Activated CD4-positive, alpha-beta memory T cell treated with anti-CD3 and anti-CD28 coated beads for 36 hours (primary cell): ENCODE measurements at regions not wholly inside any gene's neighbourhood (a gene's known extent, or its start where the extent isn't known, plus 50 kb on each side); places are given as distances from the start of the nearest gene placed in this dataset.

Experiments used
- CTCF ChIA-PET: fragments of 350-600 bp; sonication (Branson Sonifier 250); formaldehyde crosslinking; loops from one replicate; lab custom pipeline; 2021; ENCODE audit warnings: antibody characterized with exemption, inconsistent platforms; lab: Charles Lee
- POLR2A ChIA-PET: fragments of 350-600 bp; sonication (Branson Sonifier 250); formaldehyde crosslinking; loops from one replicate; lab custom pipeline; 2021; ENCODE audit warnings: antibody characterized with exemption; lab: Charles Lee
- DNase-seq: peaks from one replicate; pipeline ENCODE4 v3.0.0-alpha.2; 2020
- H3K27ac Mint-ChIP-seq: one replicate; pipeline ENCODE4 v1.8.0; 2021; ENCODE audit warnings: mixed read lengths
- H3K27me3 Mint-ChIP-seq: one replicate; pipeline ENCODE4 v1.8.0; 2021; ENCODE audit warnings: mixed read lengths
- H3K36me3 Mint-ChIP-seq: one replicate; pipeline ENCODE4 v1.8.0; 2021; ENCODE audit warnings: mixed read lengths
- H3K4me1 Mint-ChIP-seq: one replicate; pipeline ENCODE4 v1.8.0; 2021; ENCODE audit warnings: low read depth, mixed read lengths
- H3K4me3 Mint-ChIP-seq: one replicate; pipeline ENCODE4 v1.8.0; 2021; ENCODE audit warnings: mild to moderate bottlenecking, mixed read lengths
- H3K9me3 Mint-ChIP-seq: one replicate; pipeline ENCODE4 v1.8.0; 2021; ENCODE audit warnings: mixed read lengths
- intact Hi-C: fragments of 100-400 bp; cut with micrococcal nuclease; formaldehyde crosslinking; loops from one replicate; pipeline ENCODE4 v1.15.1; 2023

DNA sequence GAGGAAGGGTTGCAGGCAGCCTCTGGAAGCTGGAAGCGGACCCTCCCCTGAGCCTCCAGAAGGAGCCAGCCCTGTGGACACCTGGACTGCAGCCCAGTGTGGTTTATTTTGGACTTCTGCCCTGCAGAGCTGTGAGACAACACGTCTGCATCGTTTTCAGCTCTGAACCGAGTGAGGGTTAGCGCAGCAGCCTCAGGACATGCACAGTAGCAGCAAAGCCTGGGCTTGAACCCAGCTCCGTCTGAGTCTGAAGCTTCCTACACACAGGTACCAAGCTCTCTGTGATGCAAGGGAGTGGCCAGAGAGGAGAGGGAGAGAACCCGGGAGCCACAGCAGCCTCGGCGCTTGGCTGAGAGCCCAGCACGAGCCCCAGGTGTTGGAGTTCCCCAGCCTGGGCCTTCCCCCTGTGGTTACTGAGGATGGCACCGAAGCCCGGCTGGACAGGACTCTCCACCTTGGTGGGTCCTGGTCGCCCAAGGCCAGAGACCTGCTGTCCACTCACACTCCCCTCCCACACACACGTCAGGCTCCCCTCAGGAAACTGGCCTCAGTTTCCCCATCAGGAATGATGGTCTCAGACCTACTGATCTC is 128.2 kb downstream of the OLFM1 start:
- H3K4me3 Mint-ChIP-seq, result no peak overlapping the region
- peaks cover 9% of the 10 kb centered on the region for H3K9me3 Mint-ChIP-seq
- intact Hi-C loops, result no loop called here
- H3K36me3 Mint-ChIP-seq, result no peaks in the 10 kb centered on the region
- H3K27me3 Mint-ChIP-seq, result peaks cover 7% of the 10 kb centered on the region
- no peak overlapping the region for H3K27ac Mint-ChIP-seq
- DNase-seq, result no peak
- H3K4me1 Mint-ChIP-seq, result no peaks in the 10 kb centered on the region
- ChIA-PET POLR2A (no interaction called here), CTCF (no interaction called here)

DNA sequence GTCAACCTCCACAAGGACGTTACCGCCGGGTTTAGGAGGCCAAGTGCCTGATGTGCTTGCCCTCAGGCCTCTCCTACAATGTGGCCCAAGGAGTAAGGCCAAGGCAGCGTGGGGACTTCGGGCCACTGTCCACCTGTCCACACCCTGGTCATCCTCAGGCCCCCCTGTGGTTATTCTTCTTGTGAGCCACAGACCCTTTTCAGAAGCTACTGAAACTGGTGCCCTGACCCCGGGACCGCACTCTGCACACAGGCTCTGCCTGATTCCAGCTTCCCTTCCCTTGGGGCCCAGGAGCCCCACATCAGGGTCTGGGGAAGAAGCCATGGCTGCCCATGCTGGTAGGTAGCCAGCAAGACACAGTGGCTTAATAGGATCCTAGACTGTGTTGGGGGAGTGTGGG is 128.8 kb downstream of the OLFM1 start:
- intact Hi-C loops, result no loop called here
- Mint-ChIP-seq H3K36me3 (no peaks in the 10 kb centered on the region), H3K9me3 (peaks cover 5% of the 10 kb centered on the region), H3K27me3 (peaks cover 7% of the 10 kb centered on the region), H3K4me3 (no peak overlapping the region), H3K27ac (no peak overlapping the region), H3K4me1 (no peaks in the 10 kb centered on the region)
- CTCF ChIA-PET, result no interaction called here
- POLR2A ChIA-PET, result no interaction called here
- no peak for DNase-seq

DNA sequence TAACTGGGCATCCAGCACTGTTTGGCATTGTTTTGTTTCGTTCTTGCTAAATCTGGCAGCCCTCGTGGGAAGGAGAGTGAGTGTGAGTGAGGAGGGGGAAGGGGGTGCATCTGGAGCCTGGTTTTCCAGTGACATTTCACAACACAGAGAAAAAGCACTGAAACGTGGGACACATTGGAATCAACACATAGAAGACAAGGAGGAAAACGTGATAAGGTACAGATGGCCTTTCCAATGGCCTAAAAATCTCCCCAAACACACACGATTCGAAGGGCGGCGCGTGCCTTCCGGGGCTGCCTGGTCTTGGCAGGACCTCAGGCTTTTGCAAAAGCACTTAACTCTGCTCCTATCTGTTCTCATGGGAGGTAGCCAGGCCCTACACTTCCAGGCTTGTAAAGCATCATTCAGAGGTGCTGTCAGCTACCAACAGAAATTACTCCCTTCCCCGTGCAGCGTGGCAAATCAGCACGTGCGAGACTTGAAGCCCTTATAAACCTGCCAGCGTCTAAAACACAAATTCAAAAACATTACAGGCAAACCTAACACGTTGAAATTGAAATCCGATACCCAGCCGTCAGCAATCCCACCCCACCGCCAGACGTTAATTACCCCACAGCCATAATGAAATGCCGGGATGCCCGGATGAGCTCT is 129.4 kb downstream of the OLFM1 start:
- Mint-ChIP-seq H3K9me3 (peaks cover 5% of the 10 kb centered on the region), H3K27ac (no peak overlapping the region), H3K4me1 (no peaks in the 10 kb centered on the region), H3K36me3 (no peaks in the 10 kb centered on the region), H3K27me3 (peaks cover 7% of the 10 kb centered on the region), H3K4me3 (no peak overlapping the region)
- POLR2A ChIA-PET, result no interaction called here
- DNase-seq, result no peak
- intact Hi-C loops, result no loop called here
- CTCF ChIA-PET, result no interaction called here

DNA sequence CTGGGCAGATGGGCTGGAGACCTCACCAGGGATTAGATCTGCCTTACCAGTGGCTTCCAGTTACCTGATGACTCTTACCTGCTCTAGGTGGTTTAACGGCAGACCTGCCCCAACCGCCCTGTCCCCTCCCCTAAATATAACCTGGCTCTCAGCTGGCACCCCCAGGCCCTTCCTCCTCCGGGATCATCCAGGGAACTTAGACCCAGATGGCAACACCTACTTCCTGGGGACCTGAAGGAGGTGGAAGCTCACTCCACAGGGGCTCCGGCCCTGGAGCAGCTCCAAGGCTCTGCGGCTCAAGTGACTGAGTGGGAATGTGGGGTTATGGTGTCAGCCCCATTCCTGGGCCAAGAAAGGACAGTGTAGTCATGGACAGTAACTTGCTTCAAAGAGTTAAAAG is 130.4 kb downstream of the OLFM1 start:
- Mint-ChIP-seq H3K27me3 (peaks cover 7% of the 10 kb centered on the region), H3K36me3 (no peaks in the 10 kb centered on the region), H3K9me3 (no peaks in the 10 kb centered on the region), H3K4me1 (no peaks in the 10 kb centered on the region), H3K27ac (no peak overlapping the region), H3K4me3 (no peak overlapping the region)
- intact Hi-C loops, result no loop called here
- no peak for DNase-seq
- ChIA-PET POLR2A (no interaction called here), CTCF (no interaction called here)

DNA sequence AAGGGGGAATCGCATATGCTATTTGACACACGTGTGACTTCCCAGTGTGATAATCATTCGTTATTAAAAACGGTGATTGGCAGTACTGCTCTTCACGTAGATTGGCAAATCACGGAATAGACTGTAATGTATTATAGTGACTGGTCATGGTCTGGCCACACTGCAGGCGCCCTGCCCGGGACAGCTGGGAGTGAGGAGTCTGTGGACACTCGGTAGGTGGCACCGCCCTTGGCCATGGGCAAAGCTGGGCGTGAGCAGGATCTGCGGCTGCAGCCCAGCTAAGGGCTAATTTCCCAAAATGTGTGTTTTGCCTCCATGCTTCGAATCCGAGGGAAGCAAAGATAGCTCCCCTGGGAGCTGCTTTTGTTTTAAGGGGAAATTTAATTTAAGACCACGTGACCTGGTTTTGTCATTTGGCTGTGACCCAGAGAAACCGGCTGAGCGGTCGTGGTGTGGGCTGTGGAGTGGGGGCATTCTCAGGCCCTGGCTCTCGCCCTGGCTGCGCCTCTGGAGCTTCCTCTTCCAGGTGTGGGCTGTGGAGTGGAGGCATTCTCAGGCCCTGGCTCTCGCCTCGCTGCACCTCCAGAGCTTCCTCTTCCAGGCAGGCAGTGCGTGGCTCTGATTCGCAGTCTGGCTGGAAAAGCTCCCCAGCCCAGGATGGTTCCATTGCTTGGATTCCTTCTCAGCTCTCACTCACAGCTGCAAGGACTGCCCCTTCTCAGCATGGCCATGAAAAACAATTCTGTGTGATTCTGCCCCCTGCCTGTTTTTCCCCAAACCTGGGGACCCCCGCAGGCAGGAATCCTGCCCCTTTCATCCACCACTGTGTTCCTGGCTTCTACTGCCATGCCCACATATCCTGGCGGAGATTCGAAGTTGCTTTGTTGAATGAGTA is 131.1 kb downstream of the OLFM1 start:
- POLR2A ChIA-PET, result no interaction called here
- intact Hi-C loops, result no loop called here
- no peaks in the 10 kb centered on the region for H3K4me1 Mint-ChIP-seq
- H3K9me3 Mint-ChIP-seq, result no peaks in the 10 kb centered on the region
- H3K27me3 Mint-ChIP-seq, result peaks cover 7% of the 10 kb centered on the region
- no peak overlapping the region for H3K4me3 Mint-ChIP-seq
- no peaks in the 10 kb centered on the region for H3K36me3 Mint-ChIP-seq
- CTCF ChIA-PET, result no interaction called here
- H3K27ac Mint-ChIP-seq, result no peak overlapping the region
- no peak for DNase-seq

DNA sequence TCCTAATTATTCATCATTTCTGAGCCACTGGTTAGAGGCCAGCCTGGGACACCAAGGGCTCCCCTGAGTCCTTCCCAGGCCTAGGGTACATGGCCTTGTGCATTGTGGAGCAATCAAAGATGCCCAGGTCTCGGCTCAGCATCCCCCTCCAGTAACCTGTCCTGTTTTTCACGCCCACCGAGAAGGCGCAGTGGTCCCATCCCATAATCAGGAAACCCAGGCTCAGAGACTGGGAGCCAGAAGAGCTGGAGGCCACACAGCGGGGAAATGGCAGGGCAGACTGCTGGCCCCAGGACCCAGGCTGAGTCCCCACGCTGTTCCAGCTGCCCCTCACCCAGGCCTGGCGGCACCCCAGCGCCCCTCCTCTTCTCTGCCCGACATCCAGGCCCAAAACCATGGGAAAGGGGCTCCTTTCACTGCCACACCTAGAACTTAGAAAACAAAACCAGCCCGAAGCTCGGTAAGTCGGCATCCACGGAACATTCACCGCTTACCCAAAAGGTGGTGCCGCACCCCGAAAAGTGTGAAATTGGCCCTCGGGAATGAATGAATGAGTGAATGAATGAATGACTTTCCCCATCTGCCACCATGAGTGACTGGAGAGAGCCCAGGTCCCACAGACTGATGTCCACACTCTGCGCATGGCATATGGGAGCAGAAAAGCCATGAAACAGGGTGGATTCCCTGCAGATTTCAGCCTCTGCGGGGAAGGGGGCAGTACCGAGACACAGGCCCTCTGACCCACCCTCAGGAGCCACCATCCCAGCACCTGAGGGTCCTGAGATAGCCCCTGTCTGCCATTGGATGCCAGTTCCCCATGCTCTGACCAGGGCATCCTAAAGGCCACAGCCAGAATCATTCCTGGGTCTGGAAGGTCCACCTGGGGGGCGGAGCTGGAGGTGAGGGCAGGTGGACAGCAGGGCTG is 132.5 kb downstream of the OLFM1 start:
- CTCF ChIA-PET, result no interaction called here

DNA sequence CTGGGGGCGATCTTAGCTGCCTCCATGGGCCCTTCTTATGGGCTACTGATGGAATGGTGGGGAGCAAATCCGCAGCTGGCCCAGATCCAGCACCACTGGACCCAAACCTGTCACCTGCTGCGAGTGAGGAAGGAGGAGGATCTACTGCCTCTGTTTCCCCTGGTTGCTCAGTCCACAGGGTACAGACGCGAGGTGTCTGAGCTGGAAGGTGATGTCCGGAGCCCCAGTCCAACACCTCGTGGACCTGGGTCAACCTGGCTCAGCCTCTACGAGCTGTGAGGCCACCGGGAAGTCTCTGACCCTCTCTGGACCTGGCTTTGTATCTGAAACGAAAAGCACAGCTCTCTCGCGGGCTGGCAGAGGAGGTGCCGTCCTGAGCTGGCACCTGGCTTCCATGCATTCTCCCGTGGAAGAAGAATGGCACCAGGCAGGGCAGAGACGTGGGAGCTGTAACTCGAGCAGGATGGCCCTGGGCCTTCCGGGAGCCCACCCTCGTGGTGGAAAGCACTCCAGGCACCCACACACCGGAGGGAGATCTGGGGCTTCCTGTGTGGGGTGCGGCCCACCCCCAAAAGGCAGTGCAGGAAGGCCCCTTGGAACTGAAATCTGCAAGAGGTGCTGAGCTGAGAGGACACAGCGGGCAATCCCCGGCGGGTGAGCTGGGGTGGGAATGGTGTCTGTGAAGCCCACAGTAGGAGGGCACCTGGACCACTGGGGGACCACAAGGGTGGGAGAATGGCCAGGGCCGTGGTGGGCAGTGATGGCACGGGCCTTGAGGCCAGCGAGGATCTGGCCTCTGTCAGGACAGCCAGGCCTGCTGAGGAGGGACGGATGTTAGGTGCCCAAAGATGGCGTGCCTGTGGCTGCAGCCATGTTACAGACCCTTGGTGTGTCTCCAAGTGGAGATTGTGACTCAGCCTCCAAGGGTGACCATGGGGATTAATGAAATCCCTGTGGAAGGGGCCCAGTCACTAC is 133.4 kb downstream of the OLFM1 start:
- no peaks in the 10 kb centered on the region for H3K9me3 Mint-ChIP-seq
- H3K27me3 Mint-ChIP-seq, result peaks cover 7% of the 10 kb centered on the region
- H3K36me3 Mint-ChIP-seq, result no peaks in the 10 kb centered on the region
- POLR2A ChIA-PET, result no interaction called here
- H3K27ac Mint-ChIP-seq, result no peak overlapping the region
- CTCF ChIA-PET, result no interaction called here
- no peaks in the 10 kb centered on the region for H3K4me1 Mint-ChIP-seq
- intact Hi-C loops, result no loop called here
- H3K4me3 Mint-ChIP-seq, result no peak overlapping the region
- no peak for DNase-seq

More for the DNA sequence above, 132.5 kb downstream of the OLFM1 start:
- DNase-seq, result no peak
- Mint-ChIP-seq H3K27me3 (peaks cover 7% of the 10 kb centered on the region), H3K9me3 (no peaks in the 10 kb centered on the region), H3K4me3 (no peak overlapping the region), H3K36me3 (no peaks in the 10 kb centered on the region), H3K27ac (no peak overlapping the region), H3K4me1 (no peaks in the 10 kb centered on the region)
- POLR2A ChIA-PET, result no interaction called here
- intact Hi-C loops, result no loop called here

DNA sequence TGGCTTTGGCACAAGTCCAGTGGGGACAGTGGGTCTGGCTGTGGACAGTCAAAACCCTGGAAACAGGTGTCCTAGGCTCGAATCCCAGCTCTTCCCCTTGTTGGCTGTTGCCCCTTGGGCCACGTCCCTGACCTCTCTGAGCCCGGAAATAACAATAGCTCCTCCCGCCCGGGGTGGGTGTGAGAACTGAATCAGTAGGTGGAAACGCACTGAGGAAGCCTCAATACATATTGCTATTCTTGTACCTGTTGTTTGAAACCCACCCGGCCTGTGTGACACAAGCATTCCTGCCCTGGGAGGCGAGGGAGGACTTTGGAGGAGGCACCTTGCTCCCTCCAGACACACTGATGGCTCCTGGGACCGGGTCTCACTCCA is 134.1 kb downstream of the OLFM1 start:
- CTCF ChIA-PET, result no interaction called here
- Mint-ChIP-seq H3K4me3 (no peak overlapping the region), H3K27ac (no peak overlapping the region), H3K36me3 (no peaks in the 10 kb centered on the region), H3K4me1 (no peaks in the 10 kb centered on the region), H3K27me3 (peaks cover 7% of the 10 kb centered on the region), H3K9me3 (no peaks in the 10 kb centered on the region)
- intact Hi-C loops, result no loop called here
- POLR2A ChIA-PET, result no interaction called here
- no peak for DNase-seq

DNA sequence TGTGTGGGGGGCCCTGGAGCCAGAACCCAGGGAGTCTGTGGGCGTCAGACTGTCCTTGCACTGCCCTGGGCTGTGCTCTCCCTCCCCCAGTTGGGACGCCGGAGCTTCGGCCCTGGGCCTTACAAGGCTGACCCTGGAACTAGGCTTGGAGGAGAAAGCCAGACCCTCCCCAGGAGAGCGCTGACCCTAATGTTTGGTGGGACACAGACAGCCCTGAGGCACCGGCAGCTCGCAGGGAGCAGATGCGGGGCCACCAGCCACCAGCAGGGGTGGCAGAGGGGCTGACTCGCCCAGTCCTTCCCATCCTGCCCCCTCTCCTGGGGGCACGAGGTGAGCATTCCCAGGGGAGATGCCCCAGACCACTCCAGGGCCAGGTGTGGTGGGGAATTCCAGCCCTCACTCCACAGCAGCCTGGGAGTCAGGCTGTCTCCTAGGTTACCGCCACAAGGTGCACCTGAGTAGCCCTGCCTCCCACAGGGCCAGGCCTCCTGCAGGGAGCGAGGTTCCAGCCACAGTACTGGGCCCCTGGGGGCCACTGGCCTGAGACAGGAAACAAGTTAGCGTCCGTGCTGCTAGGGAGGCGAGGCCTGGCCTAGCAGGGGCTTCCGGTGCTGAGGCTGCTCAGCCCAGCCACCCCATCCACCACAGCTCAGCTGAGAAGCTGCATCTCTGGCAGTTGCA is 134.6 kb downstream of the OLFM1 start:
- ChIA-PET CTCF (no interaction called here), POLR2A (no interaction called here)
- H3K36me3 Mint-ChIP-seq, result no peaks in the 10 kb centered on the region
- H3K27me3 Mint-ChIP-seq, result peaks cover 2% of the 10 kb centered on the region
- H3K4me1 Mint-ChIP-seq, result no peaks in the 10 kb centered on the region
- H3K27ac Mint-ChIP-seq, result no peak overlapping the region
- intact Hi-C loops, result no loop called here
- no peaks in the 10 kb centered on the region for H3K9me3 Mint-ChIP-seq
- H3K4me3 Mint-ChIP-seq, result no peak overlapping the region
- no peak for DNase-seq

DNA sequence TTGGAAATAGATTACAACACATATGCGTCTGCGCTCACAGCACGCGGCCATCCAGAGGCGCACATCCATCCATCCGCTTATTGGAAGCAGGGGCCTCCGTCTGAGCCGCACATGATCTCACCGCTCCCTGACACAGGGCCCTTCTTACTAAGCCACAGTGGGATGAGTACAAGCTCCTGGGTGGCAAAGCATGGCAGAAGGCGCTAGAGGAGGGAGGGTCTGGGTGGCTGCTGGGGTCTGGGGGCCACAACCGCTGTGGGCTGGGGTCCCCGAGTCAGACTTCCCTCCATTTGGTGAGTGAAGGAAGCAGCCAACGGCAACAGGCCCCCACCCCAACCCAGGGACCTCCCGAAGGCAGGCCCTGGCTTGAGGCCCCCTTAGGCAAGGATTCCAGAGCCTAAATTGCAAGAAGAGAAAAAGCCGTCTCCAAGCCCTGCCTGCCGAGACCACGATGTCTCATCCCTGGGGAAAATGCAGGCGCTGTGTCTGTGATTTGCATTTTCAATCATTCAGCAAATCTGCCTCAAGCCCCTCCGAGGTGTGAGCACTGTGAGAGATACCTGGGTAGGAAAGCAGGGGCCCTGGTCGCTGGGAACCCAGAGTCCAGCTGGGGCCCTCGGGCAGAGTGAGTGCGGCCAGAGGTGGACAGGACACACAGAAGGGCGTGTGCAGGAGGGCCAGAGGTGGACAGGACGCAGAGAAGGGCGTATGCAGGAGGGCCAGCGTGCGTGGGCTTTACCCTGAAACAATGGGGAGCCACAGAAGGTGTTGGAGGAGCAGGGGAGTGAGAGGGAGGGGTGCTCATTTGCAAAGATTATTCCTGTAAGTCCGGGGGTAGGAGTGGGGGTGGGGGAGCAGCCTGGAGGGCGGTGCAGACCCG is 135.7 kb downstream of the OLFM1 start:
- POLR2A ChIA-PET, result no interaction called here
- H3K27ac Mint-ChIP-seq, result no peak overlapping the region
- CTCF ChIA-PET, result no interaction called here
- H3K4me3 Mint-ChIP-seq, result no peak overlapping the region
- no peak for DNase-seq
- H3K9me3 Mint-ChIP-seq, result no peaks in the 10 kb centered on the region
- no peaks in the 10 kb centered on the region for H3K27me3 Mint-ChIP-seq
- no peaks in the 10 kb centered on the region for H3K36me3 Mint-ChIP-seq
- H3K4me1 Mint-ChIP-seq, result no peaks in the 10 kb centered on the region
- intact Hi-C loops, result no loop called here
